ENCODE measurements at regions not wholly inside any gene's neighbourhood (a gene's known extent, or its start where the extent isn't known, plus 50 kb on each side); places are given as distances from the start of the nearest gene placed in this dataset.

- H4K20me1 ChIP-seq (ENCODE audit: control insufficient read depth, insufficient read depth, low read depth, low read length), result no peaks in the 10 kb centered on the region
- no peak overlapping the region for H3K4me2 ChIP-seq (ENCODE audit: low read length)
- H3F3A ChIP-seq (ENCODE audit: control insufficient read depth, insufficient read depth), result no peaks in the 10 kb centered on the region
- H3K9me2 ChIP-seq (replicated peaks; ENCODE audit: control insufficient read depth, low read length), result no peaks in the 10 kb centered on the region
- no peak overlapping the region for H3K4me3 ChIP-seq (ENCODE audit: low read length)
- no peaks in the 10 kb centered on the region for H3K9me3 ChIP-seq (ENCODE audit: control insufficient read depth, insufficient read depth, low read length)
- no peaks in the 10 kb centered on the region for H3K4me1 ChIP-seq (ENCODE audit: control insufficient read depth, low read length)
- no peaks in the 10 kb centered on the region for H3K79me2 ChIP-seq (ENCODE audit: control insufficient read depth, low read length)
- TF ChIP-seq EZH2phosphoT487 (IDR thresholded peaks at IDR 0.05; ENCODE audit: borderline replicate concordance, low read length) (no peak), CTCF (IDR thresholded peaks at IDR 0.05; ENCODE audit: low read depth, low read length, poor library complexity, severe bottlenecking) (no peak)
- H3K36me3 ChIP-seq (ENCODE audit: control insufficient read depth, low read length), result no peaks in the 10 kb centered on the region
- no peak overlapping the region for H3K27ac ChIP-seq (ENCODE audit: low read depth, low read length)
- 0 out of 2 replicates have a peak, but pooled peaks cover 2% of the 10 kb centered on the region for H3K27me3 ChIP-seq (ENCODE audit: control insufficient read depth, low read length)
Measured at GRCh38 chr16:86099326-86099725, 200.4 kb downstream of the IRF8 start.

- Histone ChIP-seq H3K79me2 (ENCODE audit: control insufficient read depth, low read length) (no peaks in the 10 kb centered on the region), H3K9me2 (replicated peaks; ENCODE audit: control insufficient read depth, low read length) (no peaks in the 10 kb centered on the region), H3K4me3 (ENCODE audit: low read length) (no peak overlapping the region), H3K36me3 (ENCODE audit: control insufficient read depth, low read length) (no peaks in the 10 kb centered on the region), H3K27ac (ENCODE audit: low read depth, low read length) (no peak overlapping the region), H3K9me3 (ENCODE audit: control insufficient read depth, insufficient read depth, low read length) (no peaks in the 10 kb centered on the region), H3F3A (ENCODE audit: control insufficient read depth, insufficient read depth) (no peaks in the 10 kb centered on the region), H3K4me2 (ENCODE audit: low read length) (no peak overlapping the region), H3K27me3 (ENCODE audit: control insufficient read depth, low read length) (0 out of 2 replicates have a peak, but pooled peaks cover 2% of the 10 kb centered on the region), H4K20me1 (ENCODE audit: control insufficient read depth, insufficient read depth, low read depth, low read length) (no peaks in the 10 kb centered on the region), H3K4me1 (ENCODE audit: control insufficient read depth, low read length) (no peaks in the 10 kb centered on the region)
- TF ChIP-seq CTCF (IDR thresholded peaks at IDR 0.05; ENCODE audit: low read depth, low read length, poor library complexity, severe bottlenecking) (no peak), EZH2phosphoT487 (IDR thresholded peaks at IDR 0.05; ENCODE audit: borderline replicate concordance, low read length) (no peak)
Measured at GRCh38 chr16:86100205-86101136, 201.5 kb downstream of the IRF8 start.

GRCh38 chr16:86101137-86101896 is 202.4 kb downstream of the IRF8 start:
- H3K36me3 ChIP-seq (ENCODE audit: control insufficient read depth, low read length), result no peaks in the 10 kb centered on the region
- H3K79me2 ChIP-seq (ENCODE audit: control insufficient read depth, low read length), result no peaks in the 10 kb centered on the region
- no peak overlapping the region for H3K27ac ChIP-seq (ENCODE audit: low read depth, low read length)
- no peaks in the 10 kb centered on the region for H4K20me1 ChIP-seq (ENCODE audit: control insufficient read depth, insufficient read depth, low read depth, low read length)
- no peak for TF ChIP-seq CTCF (IDR thresholded peaks at IDR 0.05; ENCODE audit: low read depth, low read length, poor library complexity, severe bottlenecking)
- TF ChIP-seq EZH2phosphoT487 (IDR thresholded peaks at IDR 0.05; ENCODE audit: borderline replicate concordance, low read length), result no peak
- H3F3A ChIP-seq (ENCODE audit: control insufficient read depth, insufficient read depth), result no peaks in the 10 kb centered on the region
- no peaks in the 10 kb centered on the region for H3K4me1 ChIP-seq (ENCODE audit: control insufficient read depth, low read length)
- H3K4me3 ChIP-seq (ENCODE audit: low read length), result no peak overlapping the region
- H3K4me2 ChIP-seq (ENCODE audit: low read length), result no peak overlapping the region
- H3K27me3 ChIP-seq (ENCODE audit: control insufficient read depth, low read length), result 0 out of 2 replicates have a peak, but pooled peaks cover 2% of the 10 kb centered on the region
- H3K9me3 ChIP-seq (ENCODE audit: control insufficient read depth, insufficient read depth, low read length), result no peaks in the 10 kb centered on the region
- H3K9me2 ChIP-seq (replicated peaks; ENCODE audit: control insufficient read depth, low read length), result no peaks in the 10 kb centered on the region

Data from DOHH2 (cell line).